Activated gamma-delta T cell treated with Interleukin-2 at 50 U/mL for 16 hours (primary cell): ENCODE measurements at regions not wholly inside any gene's neighbourhood (a gene's known extent, or its start where the extent isn't known, plus 50 kb on each side); places are given as distances from the start of the nearest gene placed in this dataset.
"Not testable (repeated sequence)": the region's sequence is repeated elsewhere in the genome, so short reads cannot be mapped to it uniquely, and the experiment has no call there.

Source experiments
- DNase-seq: peaks from one replicate; pipeline ENCODE4 v3.0.0-alpha.2; 2020

- no peak for DNase-seq
Observed at GRCh38 chr13:88257706-88258105, 586.5 kb downstream of the SLITRK5 start.

GRCh38 chr13:88263808-88264207 lies 592.6 kb downstream of the SLITRK5 start:
- DNase-seq = no peak

GRCh38 chr13:88281841-88282240 lies 610.7 kb downstream of the SLITRK5 start:
- no peak for DNase-seq

GRCh38 chr13:88285329-88285728 lies 614.2 kb downstream of the SLITRK5 start:
- DNase-seq = no peak

- no peak for DNase-seq
Observed at GRCh38 chr13:88288326-88288725, 617.2 kb downstream of the SLITRK5 start.

GRCh38 chr13:88291731-88292130 lies 620.6 kb downstream of the SLITRK5 start:
- DNase-seq = not testable (repeated sequence)

GRCh38 chr13:88294368-88294767 lies 623.2 kb downstream of the SLITRK5 start:
- DNase-seq = no peak

GRCh38 chr13:88303157-88303556 lies 632.0 kb downstream of the SLITRK5 start:
- no peak for DNase-seq

- no peak for DNase-seq
Observed at GRCh38 chr13:88303605-88304004, 632.4 kb downstream of the SLITRK5 start.

GRCh38 chr13:88314496-88314895 lies 643.3 kb downstream of the SLITRK5 start:
- DNase-seq = no peak

GRCh38 chr13:88329066-88329465 lies 657.9 kb downstream of the SLITRK5 start:
- no peak for DNase-seq

GRCh38 chr13:88339271-88339741 lies 668.1 kb downstream of the SLITRK5 start:
- DNase-seq = no peak

- no peak for DNase-seq
Observed at GRCh38 chr13:88345171-88345847, 674.1 kb downstream of the SLITRK5 start.

GRCh38 chr13:88360761-88361160 lies 689.6 kb downstream of the SLITRK5 start:
- DNase-seq = no peak

GRCh38 chr13:88369866-88370265 lies 698.7 kb downstream of the SLITRK5 start:
- DNase-seq = no peak

GRCh38 chr13:88376760-88377388 lies 705.7 kb downstream of the SLITRK5 start:
- DNase-seq = no peak

- DNase-seq = no peak
Observed at GRCh38 chr13:88377852-88378251, 706.7 kb downstream of the SLITRK5 start.

GRCh38 chr13:88384542-88384941 lies 713.4 kb downstream of the SLITRK5 start:
- DNase-seq = no peak

- no peak for DNase-seq
Observed at GRCh38 chr13:88395804-88396203, 724.6 kb downstream of the SLITRK5 start.

GRCh38 chr13:88411696-88412095 lies 740.5 kb downstream of the SLITRK5 start:
- no peak for DNase-seq

- no peak for DNase-seq
Observed at GRCh38 chr13:88417801-88418200, 746.6 kb downstream of the SLITRK5 start.

- no peak for DNase-seq
Observed at GRCh38 chr13:88424463-88424862, 753.3 kb downstream of the SLITRK5 start.

- DNase-seq = no peak
Observed at GRCh38 chr13:88426661-88427060, 755.5 kb downstream of the SLITRK5 start.

GRCh38 chr13:88429862-88430261 lies 758.7 kb downstream of the SLITRK5 start:
- DNase-seq = no peak

GRCh38 chr13:88434953-88435352 lies 763.8 kb downstream of the SLITRK5 start:
- no peak for DNase-seq
